ENCODE measurements at regions not wholly inside any gene's neighbourhood (a gene's known extent, or its start where the extent isn't known, plus 50 kb on each side); places are given as distances from the start of the nearest gene placed in this dataset.

DNA sequence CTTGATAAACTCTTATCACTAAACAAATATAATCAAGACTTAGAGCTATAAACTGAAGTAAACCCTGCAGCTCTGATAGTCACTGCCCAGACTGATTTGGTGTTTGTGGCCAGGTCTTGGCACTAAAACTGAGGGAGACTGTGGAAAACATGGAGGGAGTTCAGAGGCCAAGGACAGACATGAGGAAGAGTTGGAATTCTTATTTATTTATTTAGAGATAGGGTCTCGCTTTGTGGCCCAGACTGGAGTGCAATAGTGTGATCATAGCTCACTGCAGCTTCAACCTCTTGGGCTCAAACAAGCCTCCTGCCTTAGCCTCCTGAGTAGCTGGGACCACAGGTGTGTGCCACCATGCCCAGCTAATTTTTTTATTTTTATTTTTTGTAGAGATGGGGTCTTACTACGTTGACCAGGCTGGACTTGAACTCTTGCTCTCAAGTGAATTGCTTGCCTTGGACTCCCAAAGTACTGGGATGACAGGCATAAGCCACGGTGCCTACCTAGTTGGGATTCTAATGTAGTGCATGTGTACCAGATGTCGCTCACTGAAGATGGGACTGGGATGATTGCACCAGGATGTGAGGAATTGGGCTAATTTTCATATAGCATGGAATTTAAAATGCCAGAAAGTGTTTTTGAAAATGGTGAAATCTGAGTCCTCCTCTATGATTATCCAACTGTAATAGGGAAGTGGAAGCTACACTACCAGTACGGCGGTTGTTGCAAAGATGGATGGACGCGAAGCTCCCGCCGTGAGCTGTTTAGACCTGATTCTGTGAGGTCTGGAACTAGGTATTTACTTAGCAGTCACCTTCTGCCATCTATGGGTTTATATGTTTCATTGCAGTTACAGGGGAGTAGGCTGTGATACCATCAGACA is 52.7 kb upstream of the CTLA4 start:
- peak; percentile 1 to 85 for DNase-seq

DNA sequence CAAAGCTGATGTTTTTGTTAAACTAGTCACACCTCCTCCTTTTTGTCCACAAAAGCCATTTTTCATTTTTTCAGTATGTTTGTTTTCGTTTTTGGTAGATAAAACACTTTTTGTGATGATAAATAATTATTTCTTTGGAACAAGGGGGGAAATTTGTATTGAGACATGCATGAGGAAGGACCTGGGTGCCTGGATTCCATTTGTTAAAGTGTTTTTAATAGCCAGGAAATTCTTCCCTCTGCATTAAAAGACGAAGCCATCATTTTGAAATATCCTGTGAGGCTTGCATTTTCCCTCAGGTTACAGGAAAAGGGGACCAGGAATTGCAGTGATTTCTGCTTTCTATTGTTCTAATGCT is 52.1 kb upstream of the CTLA4 start:
- DNase-seq: no peak

DNA sequence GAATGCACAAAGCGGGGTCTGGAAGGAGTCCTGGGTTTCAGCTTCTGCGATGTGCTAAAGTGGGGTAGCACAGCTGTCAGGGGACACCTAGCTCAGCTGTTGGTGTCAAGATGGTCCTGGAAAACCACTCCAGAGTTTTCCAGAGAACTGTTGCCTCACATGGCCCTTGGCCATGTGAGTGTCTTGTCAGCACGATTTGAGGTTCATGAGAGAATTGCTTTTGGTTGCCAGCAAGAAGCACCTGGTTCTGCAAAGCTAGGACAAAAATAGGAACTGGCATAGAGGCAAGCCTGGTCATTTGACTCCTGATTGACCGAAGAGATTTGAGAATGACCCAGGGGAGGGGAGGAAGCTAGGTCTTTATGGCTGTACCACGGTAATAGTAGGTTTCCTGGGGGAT is 50.4 kb upstream of the CTLA4 start:
- DNase-seq: no peak

All from SW 1271 (cell line).